ENCODE measurements at regions not wholly inside any gene's neighbourhood (a gene's known extent, or its start where the extent isn't known, plus 50 kb on each side); places are given as distances from the start of the nearest gene placed in this dataset.
"Not testable (repeated sequence)": the region's sequence is repeated elsewhere in the genome, so short reads cannot be mapped to it uniquely, and the experiment has no call there.

GRCh38 chr20:48327848-48328247 lies 500.0 kb downstream of the PREX1 start:
- WGBS, 2 experiments = 82 to 89% methylated on average over 7 of the region's 8 CpGs
- H3K27ac ChIP-seq (ENCODE audit: insufficient read depth, low read depth, low read length, poor library complexity, severe bottlenecking) = not testable (repeated sequence)

GRCh38 chr20:48326868-48327267 lies 500.9 kb downstream of the PREX1 start:
- Histone ChIP-seq H3K27me3 (ENCODE audit: control insufficient read depth, insufficient read depth, low read length, poor library complexity, severe bottlenecking) (no peaks in the 10 kb centered on the region), H3K27ac (ENCODE audit: insufficient read depth, low read depth, low read length, poor library complexity, severe bottlenecking) (no peak overlapping the region), H3K4me1 (ENCODE audit: control insufficient read depth, insufficient read depth, low read length) (peaks cover 7% of the 10 kb centered on the region), H3K36me3 (ENCODE audit: control insufficient read depth, insufficient read depth, low read length) (no peaks in the 10 kb centered on the region), H3K9me3 (ENCODE audit: control insufficient read depth, low read length) (no peaks in the 10 kb centered on the region), H3K4me3 (ENCODE audit: insufficient read depth, low read depth, low read length) (no peak overlapping the region)
- 88 to 90% methylated on average over 11 of the region's 11 CpGs for WGBS, 2 experiments

More at GRCh38 chr20:48327848-48328247, 500.0 kb downstream of the PREX1 start:
- H3K36me3 ChIP-seq (ENCODE audit: control insufficient read depth, insufficient read depth, low read length); H3K4me1 ChIP-seq (ENCODE audit: control insufficient read depth, insufficient read depth, low read length); H3K27me3 ChIP-seq (ENCODE audit: control insufficient read depth, insufficient read depth, low read length, poor library complexity, severe bottlenecking); H3K9me3 ChIP-seq (ENCODE audit: control insufficient read depth, low read length); H3K4me3 ChIP-seq (ENCODE audit: insufficient read depth, low read depth, low read length): not testable (repeated sequence)

GRCh38 chr20:48326434-48326691 lies 501.4 kb downstream of the PREX1 start:
- H3K36me3 ChIP-seq (ENCODE audit: control insufficient read depth, insufficient read depth, low read length) = no peaks in the 10 kb centered on the region
- no peaks in the 10 kb centered on the region for H3K9me3 ChIP-seq (ENCODE audit: control insufficient read depth, low read length)
- H3K4me3 ChIP-seq (ENCODE audit: insufficient read depth, low read depth, low read length) = no peak overlapping the region
- no peaks in the 10 kb centered on the region for H3K27me3 ChIP-seq (ENCODE audit: control insufficient read depth, insufficient read depth, low read length, poor library complexity, severe bottlenecking)
- H3K4me1 ChIP-seq (ENCODE audit: control insufficient read depth, insufficient read depth, low read length) = peaks cover 7% of the 10 kb centered on the region
- H3K27ac ChIP-seq (ENCODE audit: insufficient read depth, low read depth, low read length, poor library complexity, severe bottlenecking) = no peak overlapping the region
- 78 to 84% methylated on average over 4 of the region's 4 CpGs for WGBS, 2 experiments

- Histone ChIP-seq H3K9me3 (ENCODE audit: control insufficient read depth, low read length) (no peaks in the 10 kb centered on the region), H3K27me3 (ENCODE audit: control insufficient read depth, insufficient read depth, low read length, poor library complexity, severe bottlenecking) (no peaks in the 10 kb centered on the region), H3K4me3 (ENCODE audit: insufficient read depth, low read depth, low read length) (no peak overlapping the region), H3K4me1 (ENCODE audit: control insufficient read depth, insufficient read depth, low read length) (peaks cover 7% of the 10 kb centered on the region), H3K27ac (ENCODE audit: insufficient read depth, low read depth, low read length, poor library complexity, severe bottlenecking) (no peak overlapping the region), H3K36me3 (ENCODE audit: control insufficient read depth, insufficient read depth, low read length) (no peaks in the 10 kb centered on the region)
- 90% methylated on average over 31 of the region's 31 CpGs for WGBS, 2 experiments
These were observed 502.0 kb downstream of the PREX1 start for GRCh38 chr20:48325656-48326433.

GRCh38 chr20:48324744-48325143 lies 503.1 kb downstream of the PREX1 start:
- WGBS, 2 experiments = 84 to 93% methylated on average over 3 to 4 of the region's 4 CpGs

GRCh38 chr20:48321271-48321670 lies 506.5 kb downstream of the PREX1 start:
- 90 to 98% methylated on average over 6 of the region's 6 CpGs for WGBS, 2 experiments
- H3K36me3 ChIP-seq (ENCODE audit: control insufficient read depth, insufficient read depth, low read length) = no peaks in the 10 kb centered on the region
- no peaks in the 10 kb centered on the region for H3K4me1 ChIP-seq (ENCODE audit: control insufficient read depth, insufficient read depth, low read length)
- H3K27ac ChIP-seq (ENCODE audit: insufficient read depth, low read depth, low read length, poor library complexity, severe bottlenecking) = no peak overlapping the region
- no peaks in the 10 kb centered on the region for H3K27me3 ChIP-seq (ENCODE audit: control insufficient read depth, insufficient read depth, low read length, poor library complexity, severe bottlenecking)
- H3K4me3 ChIP-seq (ENCODE audit: insufficient read depth, low read depth, low read length) = no peak overlapping the region
- no peaks in the 10 kb centered on the region for H3K9me3 ChIP-seq (ENCODE audit: control insufficient read depth, low read length)

More at GRCh38 chr20:48324744-48325143, 503.1 kb downstream of the PREX1 start:
- Histone ChIP-seq H3K27ac (ENCODE audit: insufficient read depth, low read depth, low read length, poor library complexity, severe bottlenecking) (no peak overlapping the region), H3K9me3 (ENCODE audit: control insufficient read depth, low read length) (no peaks in the 10 kb centered on the region), H3K36me3 (ENCODE audit: control insufficient read depth, insufficient read depth, low read length) (no peaks in the 10 kb centered on the region), H3K4me1 (ENCODE audit: control insufficient read depth, insufficient read depth, low read length) (peaks cover 4% of the 10 kb centered on the region), H3K27me3 (ENCODE audit: control insufficient read depth, insufficient read depth, low read length, poor library complexity, severe bottlenecking) (no peaks in the 10 kb centered on the region), H3K4me3 (ENCODE audit: insufficient read depth, low read depth, low read length) (no peak overlapping the region)

- no peaks in the 10 kb centered on the region for H3K27me3 ChIP-seq (ENCODE audit: control insufficient read depth, insufficient read depth, low read length, poor library complexity, severe bottlenecking)
- no peaks in the 10 kb centered on the region for H3K36me3 ChIP-seq (ENCODE audit: control insufficient read depth, insufficient read depth, low read length)
- no peak overlapping the region for H3K4me3 ChIP-seq (ENCODE audit: insufficient read depth, low read depth, low read length)
- H3K4me1 ChIP-seq (ENCODE audit: control insufficient read depth, insufficient read depth, low read length) = no peaks in the 10 kb centered on the region
- H3K9me3 ChIP-seq (ENCODE audit: control insufficient read depth, low read length) = no peaks in the 10 kb centered on the region
- 82 to 83% methylated on average over 11 to 12 of the region's 12 CpGs for WGBS, 2 experiments
- no peak overlapping the region for H3K27ac ChIP-seq (ENCODE audit: insufficient read depth, low read depth, low read length, poor library complexity, severe bottlenecking)
These were observed 507.7 kb downstream of the PREX1 start for GRCh38 chr20:48319943-48320584.

- H3K27ac ChIP-seq (ENCODE audit: insufficient read depth, low read depth, low read length, poor library complexity, severe bottlenecking) = no peak overlapping the region
- WGBS, 2 experiments = 92 to 94% methylated on average over 6 of the region's 6 CpGs
- H3K36me3 ChIP-seq (ENCODE audit: control insufficient read depth, insufficient read depth, low read length) = no peaks in the 10 kb centered on the region
- H3K4me3 ChIP-seq (ENCODE audit: insufficient read depth, low read depth, low read length) = no peak overlapping the region
- H3K27me3 ChIP-seq (ENCODE audit: control insufficient read depth, insufficient read depth, low read length, poor library complexity, severe bottlenecking) = no peaks in the 10 kb centered on the region
- no peaks in the 10 kb centered on the region for H3K9me3 ChIP-seq (ENCODE audit: control insufficient read depth, low read length)
- H3K4me1 ChIP-seq (ENCODE audit: control insufficient read depth, insufficient read depth, low read length) = no peaks in the 10 kb centered on the region
These were observed 510.2 kb downstream of the PREX1 start for GRCh38 chr20:48317578-48317977.

- no peaks in the 10 kb centered on the region for H3K27me3 ChIP-seq (ENCODE audit: control insufficient read depth, insufficient read depth, low read length, poor library complexity, severe bottlenecking)
- H3K36me3 ChIP-seq (ENCODE audit: control insufficient read depth, insufficient read depth, low read length) = no peaks in the 10 kb centered on the region
- H3K9me3 ChIP-seq (ENCODE audit: control insufficient read depth, low read length) = no peaks in the 10 kb centered on the region
- 94 to 95% methylated on average over 5 to 6 of the region's 6 CpGs for WGBS, 2 experiments
- no peak overlapping the region for H3K4me3 ChIP-seq (ENCODE audit: insufficient read depth, low read depth, low read length)
- H3K27ac ChIP-seq (ENCODE audit: insufficient read depth, low read depth, low read length, poor library complexity, severe bottlenecking) = no peak overlapping the region
- H3K4me1 ChIP-seq (ENCODE audit: control insufficient read depth, insufficient read depth, low read length) = no peaks in the 10 kb centered on the region
These were observed 512.7 kb downstream of the PREX1 start for GRCh38 chr20:48314925-48315592.

GRCh38 chr20:48313324-48313723 lies 514.5 kb downstream of the PREX1 start:
- H3K27me3 ChIP-seq (ENCODE audit: control insufficient read depth, insufficient read depth, low read length, poor library complexity, severe bottlenecking) = no peaks in the 10 kb centered on the region

More at GRCh38 chr20:48313324-48313723, 514.5 kb downstream of the PREX1 start:
- Histone ChIP-seq H3K9me3 (ENCODE audit: control insufficient read depth, low read length) (no peaks in the 10 kb centered on the region), H3K4me3 (ENCODE audit: insufficient read depth, low read depth, low read length) (no peak overlapping the region), H3K36me3 (ENCODE audit: control insufficient read depth, insufficient read depth, low read length) (no peaks in the 10 kb centered on the region), H3K27ac (ENCODE audit: insufficient read depth, low read depth, low read length, poor library complexity, severe bottlenecking) (no peak overlapping the region), H3K4me1 (ENCODE audit: control insufficient read depth, insufficient read depth, low read length) (no peaks in the 10 kb centered on the region)
- WGBS, 2 experiments = 95 to 97% methylated on average over 4 of the region's 4 CpGs
